PC-3 (cell line): ENCODE measurements at regions not wholly inside any gene's neighbourhood (a gene's known extent, or its start where the extent isn't known, plus 50 kb on each side); places are given as distances from the start of the nearest gene placed in this dataset.

Source experiments
- ATAC-seq: fragments of 200-7000 bp; cut with Tn5 transposase; 2 replicates; pipeline ENCODE4 v1.9.1; 2020; ENCODE audit warnings: mild to moderate bottlenecking, moderate library complexity
- BruUV-seq: library from RNA; stranded (reverse); fragments of 400-500 nt; replicated peaks from 2 replicates; lab custom pipeline; 2021; lab: Mats Ljungman, UMichigan
- CTCF ChIA-PET: fragments of 300-600 bp; sonication (Branson Sonifier 250); formaldehyde crosslinking; loops from one replicate; lab custom pipeline; 2022; ENCODE audit warnings: antibody characterized with exemption; lab: Charles Lee
- POLR2A ChIA-PET: fragments of 300-600 bp; sonication (Branson Sonifier 250); formaldehyde crosslinking; loops from one replicate; lab custom pipeline; 2022; ENCODE audit warnings: antibody characterized with exemption; ENCODE audit not compliant: unreplicated experiment; lab: Charles Lee
- DNase-seq: peaks from one replicate; pipeline ENCODE4 v3.0.0-alpha.2; 2015
- H2AFZ ChIP-seq: fragments of 300-600 bp; sonication (generic); 2 replicates; pipeline ENCODE4 v1.6.0; 2016; ENCODE audit warnings: antibody characterized with exemption, low read length
- H3F3A ChIP-seq: fragments of 300-600 bp; sonication (generic); one replicate; pipeline ENCODE4 v1.6.0; 2017; ENCODE audit warnings: antibody characterized with exemption, low read length, control low read depth, mild to moderate bottlenecking; ENCODE audit not compliant: unreplicated experiment
- H3K27ac ChIP-seq: fragments of 300-600 bp; sonication (generic); 2 replicates; pipeline ENCODE4 v1.5.1; 2016; ENCODE audit warnings: mild to moderate bottlenecking, low read length
- H3K27me3 ChIP-seq: fragments of 300-600 bp; sonication (generic); 2 replicates; pipeline ENCODE4 v1.6.1; 2016; ENCODE audit warnings: low read length, mixed read lengths
- H3K36me3 ChIP-seq: fragments of 300-600 bp; sonication (generic); 2 replicates; pipeline ENCODE4 v1.6.1; 2016; ENCODE audit warnings: low read depth, mixed run types, low read length, mixed read lengths
- H3K4me1 ChIP-seq: fragments of 300-600 bp; sonication (generic); 2 replicates; pipeline ENCODE4 v1.5.1; 2016; ENCODE audit warnings: low read length; ENCODE audit not compliant: insufficient read depth
- H3K4me2 ChIP-seq: fragments of 300-600 bp; sonication (generic); 2 replicates; pipeline ENCODE4 v1.6.0; 2016; ENCODE audit warnings: low read length
- H3K4me3 ChIP-seq: fragments of 300-600 bp; sonication (generic); 2 replicates; pipeline ENCODE4 v1.5.1; 2016; ENCODE audit warnings: mild to moderate bottlenecking, low read length, mixed read lengths
- H3K79me2 ChIP-seq: fragments of 300-600 bp; sonication (generic); 2 replicates; pipeline ENCODE4 v1.6.1; 2017; ENCODE audit warnings: low read length, mixed read lengths
- H3K9ac ChIP-seq: fragments of 300-600 bp; sonication (generic); 2 replicates; pipeline ENCODE4 v1.6.0; 2016; ENCODE audit warnings: mild to moderate bottlenecking, low read length
- H3K9me2 ChIP-seq: fragments of 300-600 bp; sonication (generic); replicated peaks from 2 replicates; pipeline ENCODE4 v1.6.1; 2016; ENCODE audit warnings: mixed run types, low read length, mixed read lengths
- H3K9me3 ChIP-seq: fragments of 300-600 bp; sonication (generic); 2 replicates; pipeline ENCODE4 v1.6.1; 2016; ENCODE audit warnings: low read length, mixed read lengths
- H4K20me1 ChIP-seq: fragments of 300-600 bp; sonication (generic); 2 replicates; pipeline ENCODE4 v1.6.1; 2016; ENCODE audit warnings: low read length, mixed read lengths
- EZH2 ChIP-seq: fragments of 300-600 bp; sonication (generic); IDR thresholded peaks from one replicate; pipeline ENCODE4 v1.6.1; 2017; ENCODE audit warnings: antibody characterized with exemption, mild to moderate bottlenecking, low read length; ENCODE audit not compliant: unreplicated experiment
- EZH2phosphoT487 ChIP-seq: fragments of 300-600 bp; sonication (generic); IDR thresholded peaks from 2 replicates; pipeline ENCODE4 v1.6.1; 2018; ENCODE audit warnings: mild to moderate bottlenecking, antibody characterized with exemption, low read length, borderline replicate concordance
- intact Hi-C: fragments of 100-400 bp; cut with micrococcal nuclease; formaldehyde crosslinking; loops from 2 replicates; pipeline ENCODE4 v1.9.0; 2023
- TF ChIP-seq, protein P1 (sequence below): fragments of 300-600 bp; sonication (generic); conservative IDR thresholded peaks from 2 replicates; pipeline ENCODE4 v1.5.1; 2017; ENCODE audit warnings: antibody characterized with exemption, low read depth, mild to moderate bottlenecking, low read length

DNA sequence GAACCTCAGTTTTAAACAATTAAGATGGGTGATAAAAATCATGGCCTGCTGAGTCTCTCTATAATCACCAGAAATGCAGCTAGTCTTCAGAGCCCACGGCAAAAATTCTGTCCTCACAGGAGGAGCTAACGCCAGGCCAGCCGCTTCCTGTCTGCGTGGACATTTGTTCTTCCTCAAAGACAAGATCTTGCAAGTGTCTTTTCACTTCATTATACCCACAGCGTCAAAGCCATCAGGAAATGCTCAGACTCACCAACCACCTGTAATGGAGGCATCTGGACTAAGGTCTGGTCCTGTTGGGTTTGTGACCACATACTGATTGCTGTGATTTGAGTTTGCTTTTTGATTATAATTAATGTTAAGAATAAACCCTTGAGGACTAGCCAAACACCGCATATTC, 473.8 kb upstream of the MC4R start:
- no TSS peak for BruUV-seq
- Histone ChIP-seq H3K36me3 (no peaks in the 10 kb centered on the region), H3K4me2 (no peak overlapping the region), H3K4me1 (no peaks in the 10 kb centered on the region), H3K9me3 (no peaks in the 10 kb centered on the region), H3K79me2 (no peaks in the 10 kb centered on the region), H3K9ac (no peak overlapping the region), H3K27me3 (peaks cover 22% of the 10 kb centered on the region; the same call in 1 of the 2 replicates), H4K20me1 (no peaks in the 10 kb centered on the region), H3K4me3 (no peak overlapping the region), H2AFZ (no peak overlapping the region), H3K27ac (no peak overlapping the region), H3K9me2 (no peaks in the 10 kb centered on the region), H3F3A (no peaks in the 10 kb centered on the region)
- ChIA-PET CTCF (no interaction called here), POLR2A (no interaction called here)
- ATAC-seq (no peak), DNase-seq (no peak)
- TF ChIP-seq EZH2: no peak
- intact Hi-C loops: no loop called here

- Histone ChIP-seq H3K9ac (no peak overlapping the region), H2AFZ (no peak overlapping the region), H4K20me1 (no peaks in the 10 kb centered on the region), H3F3A (no peaks in the 10 kb centered on the region), H3K36me3 (no peaks in the 10 kb centered on the region), H3K4me2 (no peak overlapping the region), H3K79me2 (no peaks in the 10 kb centered on the region), H3K27me3 (peaks cover 22% of the 10 kb centered on the region; the same call in 1 of the 2 replicates), H3K9me2 (no peaks in the 10 kb centered on the region), H3K4me3 (no peak overlapping the region), H3K4me1 (no peaks in the 10 kb centered on the region), H3K27ac (no peak overlapping the region), H3K9me3 (no peaks in the 10 kb centered on the region)
- BruUV-seq: no TSS peak
- ATAC-seq: no peak
- CTCF ChIA-PET: no interaction called here
- no peak for DNase-seq
- POLR2A ChIA-PET: no interaction called here
- TF ChIP-seq EZH2phosphoT487: no peak
- TF ChIP-seq EZH2: no peak
- TF ChIP-seq, protein P1, sequence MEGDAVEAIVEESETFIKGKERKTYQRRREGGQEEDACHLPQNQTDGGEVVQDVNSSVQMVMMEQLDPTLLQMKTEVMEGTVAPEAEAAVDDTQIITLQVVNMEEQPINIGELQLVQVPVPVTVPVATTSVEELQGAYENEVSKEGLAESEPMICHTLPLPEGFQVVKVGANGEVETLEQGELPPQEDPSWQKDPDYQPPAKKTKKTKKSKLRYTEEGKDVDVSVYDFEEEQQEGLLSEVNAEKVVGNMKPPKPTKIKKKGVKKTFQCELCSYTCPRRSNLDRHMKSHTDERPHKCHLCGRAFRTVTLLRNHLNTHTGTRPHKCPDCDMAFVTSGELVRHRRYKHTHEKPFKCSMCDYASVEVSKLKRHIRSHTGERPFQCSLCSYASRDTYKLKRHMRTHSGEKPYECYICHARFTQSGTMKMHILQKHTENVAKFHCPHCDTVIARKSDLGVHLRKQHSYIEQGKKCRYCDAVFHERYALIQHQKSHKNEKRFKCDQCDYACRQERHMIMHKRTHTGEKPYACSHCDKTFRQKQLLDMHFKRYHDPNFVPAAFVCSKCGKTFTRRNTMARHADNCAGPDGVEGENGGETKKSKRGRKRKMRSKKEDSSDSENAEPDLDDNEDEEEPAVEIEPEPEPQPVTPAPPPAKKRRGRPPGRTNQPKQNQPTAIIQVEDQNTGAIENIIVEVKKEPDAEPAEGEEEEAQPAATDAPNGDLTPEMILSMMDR: no peak
- intact Hi-C loops: no loop called here
Measured at GRCh38 chr18:60847517-60847916, 474.9 kb upstream of the MC4R start.

DNA sequence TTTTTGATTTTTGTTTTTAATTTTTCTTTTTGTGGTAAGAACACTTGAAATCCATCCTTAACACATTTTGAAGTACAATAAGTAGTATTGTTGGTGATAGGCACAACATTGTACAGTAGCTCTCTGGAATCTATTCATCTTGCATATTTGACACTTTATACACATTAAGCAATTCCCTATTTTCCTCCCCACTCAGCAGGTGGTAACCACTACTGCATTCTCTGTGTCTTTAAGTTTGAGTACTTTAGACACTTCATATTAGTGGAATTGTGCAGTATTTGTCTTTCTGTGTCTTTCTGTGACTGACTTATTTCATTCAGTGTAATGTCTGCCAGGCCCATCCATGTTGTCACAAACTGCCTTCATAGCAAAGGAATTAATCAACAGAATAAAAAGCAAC, 471.7 kb upstream of the CDH20 start:
- no peaks in the 10 kb centered on the region for H3K36me3 ChIP-seq
- ATAC-seq: no peak
- H3K4me3 ChIP-seq: no peak overlapping the region
- no peaks in the 10 kb centered on the region for H3K79me2 ChIP-seq
- H3K4me2 ChIP-seq: no peak overlapping the region
- H3K9ac ChIP-seq: no peak overlapping the region
- H3K27ac ChIP-seq: no peak overlapping the region
- peaks cover 29% of the 10 kb centered on the region for H3K27me3 ChIP-seq
- H2AFZ ChIP-seq: no peak overlapping the region
- H4K20me1 ChIP-seq: no peaks in the 10 kb centered on the region
- intact Hi-C loops: no loop called here
- H3K9me2 ChIP-seq: no peaks in the 10 kb centered on the region
- no peaks in the 10 kb centered on the region for H3F3A ChIP-seq
- CTCF ChIA-PET: no interaction called here
- H3K9me3 ChIP-seq: no peaks in the 10 kb centered on the region
- POLR2A ChIA-PET: no interaction called here
- H3K4me1 ChIP-seq: no peaks in the 10 kb centered on the region
- BruUV-seq: no TSS peak
- TF ChIP-seq, protein P1: no peak
- no peak for TF ChIP-seq EZH2
- TF ChIP-seq EZH2phosphoT487: no peak
- no peak for DNase-seq
